Lower lobe of right lung (tissue), 2 donors: ENCODE measurements at regions not wholly inside any gene's neighbourhood (a gene's known extent, or its start where the extent isn't known, plus 50 kb on each side); places are given as distances from the start of the nearest gene placed in this dataset.

ENCODE experiments used
- ATAC-seq, 2 donors: fragments of 200-7000 bp; cut with Tn5 transposase; one replicate each; pipeline ENCODE4 v1.9.1; 2020 to 2022; ENCODE audit warnings: mild to moderate bottlenecking in 2 of 2, moderate library complexity in 2 of 2
- DNase-seq: peaks from one replicate; pipeline ENCODE4 v3.0.0-alpha.2; 2020
- H3K27ac ChIP-seq: fragments of 200-600 bp; one replicate; pipeline ENCODE4 v1.8.0; 2022
- H3K27me3 ChIP-seq: fragments of 200-600 bp; one replicate; pipeline ENCODE4 v1.8.0; 2022; ENCODE audit warnings: low read depth
- H3K36me3 ChIP-seq: fragments of 200-600 bp; one replicate; pipeline ENCODE4 v1.8.0; 2022; ENCODE audit warnings: mild to moderate bottlenecking
- H3K4me1 ChIP-seq: fragments of 200-600 bp; one replicate; pipeline ENCODE4 v1.8.0; 2022
- H3K4me3 ChIP-seq: fragments of 200-600 bp; one replicate; pipeline ENCODE4 v1.8.0; 2022; ENCODE audit warnings: mild to moderate bottlenecking
- H3K9me3 ChIP-seq: fragments of 200-600 bp; one replicate; pipeline ENCODE4 v1.8.0; 2022
- CTCF ChIP-seq: fragments of 200-600 bp; IDR thresholded peaks from one replicate; pipeline ENCODE4 v1.8.0; 2022; ENCODE audit warnings: antibody characterized with exemption, mild to moderate bottlenecking
- intact Hi-C: fragments of 100-400 bp; cut with DNase I; formaldehyde crosslinking; loops from one replicate; pipeline ENCODE4 v1.11.0; 2022
- donor health status: DM: no; HTN: yes; CAD: no; lungs with severe emphysema.

GRCh38 chr1:30054126-30054525 lies 669.3 kb downstream of the MATN1 start:
- peaks cover 18% of the 10 kb centered on the region for H3K27me3 ChIP-seq
- DNase-seq, result no peak
- H3K36me3 ChIP-seq, result no peaks in the 10 kb centered on the region
- no peak overlapping the region for H3K4me3 ChIP-seq
- H3K9me3 ChIP-seq, result no peaks in the 10 kb centered on the region
- no peak for ATAC-seq
- no peak overlapping the region for H3K27ac ChIP-seq
- no peaks in the 10 kb centered on the region for H3K4me1 ChIP-seq
- no peak for TF ChIP-seq CTCF
- intact Hi-C loops, result no loop called here

GRCh38 chr1:30052178-30052577 lies 671.2 kb downstream of the MATN1 start:
- H3K9me3 ChIP-seq, result no peaks in the 10 kb centered on the region
- no peaks in the 10 kb centered on the region for H3K36me3 ChIP-seq
- intact Hi-C loops, result no loop called here
- ATAC-seq (no peak), DNase-seq (no peak)
- no peak overlapping the region for H3K27ac ChIP-seq
- no peak for TF ChIP-seq CTCF
- no peak overlapping the region for H3K4me3 ChIP-seq
- no peaks in the 10 kb centered on the region for H3K4me1 ChIP-seq
- H3K27me3 ChIP-seq, result peaks cover 14% of the 10 kb centered on the region

GRCh38 chr1:30051777-30052176 lies 671.6 kb downstream of the MATN1 start:
- DNase-seq (no peak), ATAC-seq (no peak)
- H3K4me1 ChIP-seq, result no peaks in the 10 kb centered on the region
- H3K4me3 ChIP-seq, result no peak overlapping the region
- H3K36me3 ChIP-seq, result no peaks in the 10 kb centered on the region
- intact Hi-C loops, result no loop called here
- H3K27ac ChIP-seq, result no peak overlapping the region
- H3K27me3 ChIP-seq, result peaks cover 14% of the 10 kb centered on the region
- TF ChIP-seq CTCF, result no peak
- no peaks in the 10 kb centered on the region for H3K9me3 ChIP-seq

GRCh38 chr1:30049748-30050296 lies 673.6 kb downstream of the MATN1 start:
- H3K9me3 ChIP-seq, result no peaks in the 10 kb centered on the region
- peaks cover 9% of the 10 kb centered on the region for H3K27me3 ChIP-seq
- H3K36me3 ChIP-seq, result no peaks in the 10 kb centered on the region
- H3K4me1 ChIP-seq, result no peaks in the 10 kb centered on the region
- intact Hi-C loops, result no loop called here
- no peak for TF ChIP-seq CTCF
- no peak overlapping the region for H3K27ac ChIP-seq
- no peak overlapping the region for H3K4me3 ChIP-seq
- ATAC-seq (no peak), DNase-seq (no peak)

- H3K27ac ChIP-seq, result no peak overlapping the region
- no peaks in the 10 kb centered on the region for H3K4me1 ChIP-seq
- H3K36me3 ChIP-seq, result no peaks in the 10 kb centered on the region
- TF ChIP-seq CTCF, result no peak
- no peak overlapping the region for H3K4me3 ChIP-seq
- DNase-seq (no peak), ATAC-seq (no peak)
- H3K27me3 ChIP-seq, result peaks cover 4% of the 10 kb centered on the region
- intact Hi-C loops, result no loop called here
- H3K9me3 ChIP-seq, result no peaks in the 10 kb centered on the region
These were observed 674.5 kb downstream of the MATN1 start for GRCh38 chr1:30048905-30049304.

- intact Hi-C loops, result no loop called here
- no peak for TF ChIP-seq CTCF
- Histone ChIP-seq H3K27ac (no peak overlapping the region), H3K4me1 (no peaks in the 10 kb centered on the region), H3K36me3 (no peaks in the 10 kb centered on the region), H3K9me3 (no peaks in the 10 kb centered on the region), H3K4me3 (no peak overlapping the region), H3K27me3 (peaks cover 4% of the 10 kb centered on the region)
- no peak for DNase-seq
- ATAC-seq, result no peak
These were observed 675.8 kb downstream of the MATN1 start for GRCh38 chr1:30047576-30047975.
